A549 (cell line): ENCODE measurements at regions not wholly inside any gene's neighbourhood (a gene's known extent, or its start where the extent isn't known, plus 50 kb on each side); places are given as distances from the start of the nearest gene placed in this dataset.

Source experiments
- ATAC-seq, 2 experiments: fragments of 200-7000 bp in 1 of 2; fragments of >200 bp in 1 of 2; cut with Nextera tagmentation in 1 of 2; cut with Tn5 transposase in 1 of 2; 3 replicates each; pipeline versions ENCODE4 v1.8.0 to v1.9.1; 2018 to 2020; ENCODE audit warnings: mild to moderate bottlenecking in 1 of 2, moderate library complexity in 1 of 2
- CTCF ChIA-PET: fragments of 300-600 bp; sonication (Branson Sonifier 250); formaldehyde crosslinking; extraction: SDS; loops from one replicate; lab custom pipeline; 2021; ENCODE audit warnings: antibody characterized with exemption, inconsistent platforms; lab: Yijun Ruan, JAX
- POLR2A ChIA-PET: fragments of 350-600 bp; formaldehyde crosslinking; extraction: SDS; loops from one replicate; lab custom pipeline; 2021; ENCODE audit warnings: antibody characterized with exemption, inconsistent platforms; lab: Yijun Ruan, JAX
- DNase-seq, 2 experiments: peaks; one replicate each; pipeline versions ENCODE4 v3.0.0 to v3.0.0-alpha.2; 2011 to 2016; ENCODE audit warnings: low read depth in 1 of 2, low spot score in 1 of 2
- FAIRE-seq: peaks from 2 replicates; lab custom pipeline; 2011; peaks lifted over from hg19 to GRCh38; lab: Jason Lieb, UNC
- H3K27ac ChIP-seq, 2 experiments: fragments of >200 bp; sonication (Bioruptor Twin); formaldehyde crosslinking; 3 replicates each; pipeline ENCODE4 v1.5.1; 2016 to 2017
- H3K4me1 ChIP-seq: fragments of >200 bp; sonication (Bioruptor Twin); formaldehyde crosslinking; 3 replicates; pipeline ENCODE4 v1.6.1; 2016
- H3K4me2 ChIP-seq: fragments of >200 bp; sonication (Bioruptor Twin); formaldehyde crosslinking; 3 replicates; pipeline ENCODE4 v1.6.1; 2016
- H3K4me3 ChIP-seq: fragments of >200 bp; sonication (Bioruptor Twin); formaldehyde crosslinking; 3 replicates; pipeline ENCODE4 v1.5.1; 2016
- H3K9me3 ChIP-seq: fragments of >200 bp; sonication (Bioruptor Twin); formaldehyde crosslinking; 3 replicates; pipeline ENCODE4 v1.6.1; 2016
- BCL3 ChIP-seq: fragments of >200 bp; sonication (Bioruptor Twin); formaldehyde crosslinking; IDR thresholded peaks from 3 replicates; pipeline ENCODE4 v1.6.1; 2016
- CEBPB ChIP-seq, 2 experiments: fragments of >200 bp in 1 of 2; sonication (Bioruptor Twin) in 1 of 2; formaldehyde crosslinking in 1 of 2; IDR thresholded peaks; 2 replicates each; pipeline ENCODE4 v1.6.1; 2012 to 2016
- EHF ChIP-seq: fragments of 250-450 bp; sonication (Bioruptor Pico); IDR thresholded peaks from 2 replicates; pipeline ENCODE4 v1.5.0; 2020; ENCODE audit warnings: mild to moderate bottlenecking
- EHMT2 ChIP-seq: fragments of 200-600 bp; sonication (generic); IDR thresholded peaks from 2 replicates; pipeline ENCODE4 v1.6.1; 2016; ENCODE audit warnings: antibody characterized with exemption, low read depth, mild to moderate bottlenecking, moderate library complexity
- ESRRA ChIP-seq: fragments of 150-350 bp; IDR thresholded peaks from 2 replicates; pipeline ENCODE4 v1.6.1; 2014; ENCODE audit warnings: mild to moderate bottlenecking, low read length, borderline replicate concordance
- FOSB ChIP-seq: fragments of 250-450 bp; sonication (Bioruptor Pico); IDR thresholded peaks from 2 replicates; pipeline ENCODE4 v1.5.0; 2020; ENCODE audit warnings: mild to moderate bottlenecking, moderate library complexity
- HOXB5 ChIP-seq: fragments of 250-450 bp; sonication (Bioruptor Pico); IDR thresholded peaks from 2 replicates; pipeline ENCODE4 v1.5.0; 2020; ENCODE audit warnings: mild to moderate bottlenecking, moderate library complexity
- JUNB ChIP-seq: fragments of >200 bp; sonication (Bioruptor Twin); formaldehyde crosslinking; IDR thresholded peaks from 2 replicates; pipeline ENCODE4 v1.6.1; 2016
- NR3C1 ChIP-seq: fragments of >200 bp; sonication (Bioruptor Twin); formaldehyde crosslinking; IDR thresholded peaks from 3 replicates; pipeline ENCODE4 v1.6.1; 2017
- POLR2A ChIP-seq: IDR thresholded peaks from 2 replicates; pipeline ENCODE4 v1.6.1; 2012; ENCODE audit warnings: mild to moderate bottlenecking, low read length
- RAD21 ChIP-seq, 2 experiments: fragments of >200 bp in 1 of 2; sonication (Bioruptor Twin) in 1 of 2; formaldehyde crosslinking in 1 of 2; IDR thresholded peaks in 1 of 2; conservative IDR thresholded peaks in 1 of 2; 2 replicates in 1 of 2; 3 replicates in 1 of 2; pipeline ENCODE4 v1.6.1; 2012 to 2018; ENCODE audit warnings: inconsistent platforms in 1 of 2
- RARB ChIP-seq: fragments of 250-450 bp; sonication (Bioruptor Pico); IDR thresholded peaks from 2 replicates; pipeline ENCODE4 v1.8.0; 2021; ENCODE audit warnings: mild to moderate bottlenecking, moderate library complexity
- TFCP2L1 ChIP-seq: fragments of 250-450 bp; sonication (Bioruptor Pico); IDR thresholded peaks from 2 replicates; pipeline ENCODE4 v1.5.0; 2021; ENCODE audit warnings: mild to moderate bottlenecking
- ZC3H11A ChIP-seq: fragments of 450-650 bp; IDR thresholded peaks from 2 replicates; pipeline ENCODE4 v1.6.1; 2014; ENCODE audit warnings: antibody characterized with exemption, mild to moderate bottlenecking
- ZFP36 ChIP-seq: fragments of 450-650 bp; IDR thresholded peaks from 2 replicates; pipeline ENCODE4 v1.6.1; 2014; ENCODE audit warnings: borderline replicate concordance; ENCODE audit not compliant: partially characterized antibody
- ZNF302 ChIP-seq: fragments of 250-450 bp; sonication (Bioruptor Pico); IDR thresholded peaks from 2 replicates; pipeline ENCODE4 v1.9.0; 2021; ENCODE audit warnings: inconsistent platforms, mild to moderate bottlenecking, moderate library complexity
- WGBS: methylation state at CpG from one replicate; pipeline ENCODE4 v1.1.6; 2017; ENCODE audit errors: missing lambda C conversion rate; 5-methylcytosine and 5-hydroxymethylcytosine counted together
- TF ChIP-seq, protein P1 (sequence below): fragments of 200-600 bp; sonication (generic); IDR thresholded peaks from 2 replicates; pipeline ENCODE4 v1.6.1; 2016; ENCODE audit warnings: antibody characterized with exemption, mild to moderate bottlenecking, moderate library complexity

GRCh38 chr10:57621466-57621865, 646.2 kb downstream of the IPMK start:
- no peak overlapping the region for H3K4me3 ChIP-seq
- no peak overlapping the region for H3K27ac ChIP-seq
- H3K9me3 ChIP-seq: no peaks in the 10 kb centered on the region
- ChIA-PET POLR2A (no interaction called here), CTCF (no interaction called here)
- FAIRE-seq: no peak
- no peak for DNase-seq
- ATAC-seq: no peak
- no peaks in the 10 kb centered on the region for H3K4me1 ChIP-seq
- no peak for TF ChIP-seq ZFP36
- no peak for TF ChIP-seq ESRRA
- TF ChIP-seq, protein P1, sequence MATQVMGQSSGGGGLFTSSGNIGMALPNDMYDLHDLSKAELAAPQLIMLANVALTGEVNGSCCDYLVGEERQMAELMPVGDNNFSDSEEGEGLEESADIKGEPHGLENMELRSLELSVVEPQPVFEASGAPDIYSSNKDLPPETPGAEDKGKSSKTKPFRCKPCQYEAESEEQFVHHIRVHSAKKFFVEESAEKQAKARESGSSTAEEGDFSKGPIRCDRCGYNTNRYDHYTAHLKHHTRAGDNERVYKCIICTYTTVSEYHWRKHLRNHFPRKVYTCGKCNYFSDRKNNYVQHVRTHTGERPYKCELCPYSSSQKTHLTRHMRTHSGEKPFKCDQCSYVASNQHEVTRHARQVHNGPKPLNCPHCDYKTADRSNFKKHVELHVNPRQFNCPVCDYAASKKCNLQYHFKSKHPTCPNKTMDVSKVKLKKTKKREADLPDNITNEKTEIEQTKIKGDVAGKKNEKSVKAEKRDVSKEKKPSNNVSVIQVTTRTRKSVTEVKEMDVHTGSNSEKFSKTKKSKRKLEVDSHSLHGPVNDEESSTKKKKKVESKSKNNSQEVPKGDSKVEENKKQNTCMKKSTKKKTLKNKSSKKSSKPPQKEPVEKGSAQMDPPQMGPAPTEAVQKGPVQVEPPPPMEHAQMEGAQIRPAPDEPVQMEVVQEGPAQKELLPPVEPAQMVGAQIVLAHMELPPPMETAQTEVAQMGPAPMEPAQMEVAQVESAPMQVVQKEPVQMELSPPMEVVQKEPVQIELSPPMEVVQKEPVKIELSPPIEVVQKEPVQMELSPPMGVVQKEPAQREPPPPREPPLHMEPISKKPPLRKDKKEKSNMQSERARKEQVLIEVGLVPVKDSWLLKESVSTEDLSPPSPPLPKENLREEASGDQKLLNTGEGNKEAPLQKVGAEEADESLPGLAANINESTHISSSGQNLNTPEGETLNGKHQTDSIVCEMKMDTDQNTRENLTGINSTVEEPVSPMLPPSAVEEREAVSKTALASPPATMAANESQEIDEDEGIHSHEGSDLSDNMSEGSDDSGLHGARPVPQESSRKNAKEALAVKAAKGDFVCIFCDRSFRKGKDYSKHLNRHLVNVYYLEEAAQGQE: peak; percentile 79
- 41% methylated on average over 3 of the region's 3 CpGs for WGBS
- H3K4me2 ChIP-seq: no peak overlapping the region

GRCh38 chr10:57605948-57606485, 661.7 kb downstream of the IPMK start:
- no peak overlapping the region for H3K4me2 ChIP-seq
- H3K27ac ChIP-seq: no peak overlapping the region
- TF ChIP-seq EHMT2 (no peak), EHF (no peak), TFCP2L1 (CRISPR knock-in tag) (no peak), BCL3 (no peak), POLR2A (no peak), ZNF302 (CRISPR knock-in tag) (no peak), NR3C1 (no peak), RARB (CRISPR knock-in tag) (no peak), HOXB5 (CRISPR knock-in tag) (no peak), CEBPB (IDR thresholded peaks at IDR 0.05) (no peak), ZC3H11A (no peak), JUNB (no peak), ESRRA (no peak), RAD21 (conservative IDR thresholded peaks at IDR 0.05 in 1 of 2, IDR thresholded peaks at IDR 0.05 in 1 of 2) (no peak), FOSB (CRISPR knock-in tag) (no peak)
- TF ChIP-seq, protein P1: no peak
- no peaks in the 10 kb centered on the region for H3K4me1 ChIP-seq
- ChIA-PET POLR2A (no interaction called here), CTCF (interaction anchor here (1.2 to 2.9 kb wide), 2 partner anchors 33 to 51 kb away, joined by 3 to 9 read pairs; no protein-coding TSS in a partner anchor)
- H3K4me3 ChIP-seq: no peak overlapping the region
- WGBS: 31% methylated on average over 4 of the region's 4 CpGs
- FAIRE-seq (no peak), DNase-seq (no peak), ATAC-seq (no peak)
- no peaks in the 10 kb centered on the region for H3K9me3 ChIP-seq
